ENCODE measurements at regions not wholly inside any gene's neighbourhood (a gene's known extent, or its start where the extent isn't known, plus 50 kb on each side); places are given as distances from the start of the nearest gene placed in this dataset.

GRCh38 chr11:21625982-21626381, 566.9 kb upstream of the ANO5 start:
- Mint-ChIP-seq H3K27me3 (ENCODE audit: low read depth) (no peaks in the 10 kb centered on the region), H3K4me1 (ENCODE audit: low read depth) (no peaks in the 10 kb centered on the region), H3K36me3 (ENCODE audit: insufficient read depth) (no peaks in the 10 kb centered on the region), H3K9me3 (peaks cover 10% of the 10 kb centered on the region), H3K4me3 (no peak overlapping the region)
- ATAC-seq (no peak), DNase-seq (no peak)

DNA sequence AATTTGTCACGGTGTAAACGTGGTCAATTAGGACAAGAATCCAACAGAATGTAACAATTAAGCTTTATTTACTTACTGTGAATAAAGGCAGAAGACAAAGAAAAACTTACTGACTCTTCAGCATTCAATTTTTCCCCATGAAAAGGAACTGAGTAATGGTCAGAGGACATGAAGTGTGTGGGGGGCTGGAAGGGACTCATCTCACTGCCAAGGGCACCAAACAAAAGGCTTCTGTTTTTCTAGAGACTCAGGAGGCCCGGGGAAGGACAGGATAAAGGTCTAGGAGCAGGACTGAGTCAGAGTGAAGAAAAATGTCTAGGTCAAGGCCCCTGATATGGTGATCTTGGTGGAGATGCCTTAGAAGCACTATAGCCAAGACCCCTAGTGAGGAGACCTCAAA, 564.2 kb upstream of the ANO5 start:
- H3K4me1 Mint-ChIP-seq (ENCODE audit: low read depth), result no peaks in the 10 kb centered on the region
- no peaks in the 10 kb centered on the region for H3K36me3 Mint-ChIP-seq (ENCODE audit: insufficient read depth)
- H3K4me3 Mint-ChIP-seq, result no peak overlapping the region
- ATAC-seq (no peak), DNase-seq (no peak)
- no peaks in the 10 kb centered on the region for H3K27me3 Mint-ChIP-seq (ENCODE audit: low read depth)
- H3K9me3 Mint-ChIP-seq, result peaks cover 10% of the 10 kb centered on the region

DNA sequence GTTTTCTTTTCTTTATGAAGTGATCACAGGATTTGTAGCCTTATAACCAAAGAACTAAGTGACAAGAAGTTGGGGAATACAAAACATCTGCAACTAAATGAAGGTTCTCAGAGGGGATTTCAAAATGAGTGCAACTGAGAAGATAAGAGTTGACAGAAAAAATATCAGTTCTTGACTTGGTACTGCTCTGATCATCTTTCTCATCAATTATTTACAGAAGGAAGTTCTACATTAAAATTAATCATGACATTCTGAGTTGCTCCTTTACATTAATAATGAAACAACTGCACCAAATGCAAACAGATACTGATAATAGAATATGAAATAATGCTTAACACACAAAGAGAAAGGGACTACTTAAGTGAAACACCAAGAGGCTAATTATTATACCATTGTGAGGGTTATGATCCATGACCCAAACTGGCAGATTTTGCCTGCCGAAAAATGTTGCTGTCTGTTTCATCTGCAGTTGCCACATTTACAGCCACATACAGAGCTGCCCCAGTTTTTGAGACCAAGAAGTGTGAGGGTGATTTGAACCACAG, 561.9 kb upstream of the ANO5 start:
- H3K4me3 Mint-ChIP-seq, result no peak overlapping the region
- H3K36me3 Mint-ChIP-seq (ENCODE audit: insufficient read depth), result no peaks in the 10 kb centered on the region
- ATAC-seq (no peak), DNase-seq (no peak)
- peaks cover 12% of the 10 kb centered on the region for H3K9me3 Mint-ChIP-seq
- no peaks in the 10 kb centered on the region for H3K4me1 Mint-ChIP-seq (ENCODE audit: low read depth)
- H3K27me3 Mint-ChIP-seq (ENCODE audit: low read depth), result no peaks in the 10 kb centered on the region

DNA sequence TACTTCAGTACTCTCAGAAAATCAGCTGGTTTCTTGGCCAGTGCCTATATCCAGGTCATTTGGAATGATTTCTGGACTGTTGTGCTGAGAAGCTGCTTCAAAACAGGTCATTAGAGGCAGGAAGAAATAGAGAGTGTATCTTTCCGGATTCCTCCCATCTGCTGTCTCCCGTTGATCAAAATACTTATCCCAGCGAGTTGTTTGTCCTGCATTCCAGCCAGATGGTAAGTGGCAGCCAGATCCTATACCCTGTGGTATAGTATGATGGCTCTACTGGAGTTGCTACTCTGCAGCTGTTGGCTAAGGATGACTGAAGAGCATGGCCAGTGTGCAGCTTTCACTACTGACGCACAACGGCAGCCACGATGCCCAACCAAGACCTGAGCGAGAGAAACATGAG, 560.9 kb upstream of the ANO5 start:
- no peaks in the 10 kb centered on the region for H3K27me3 Mint-ChIP-seq (ENCODE audit: low read depth)
- H3K4me3 Mint-ChIP-seq, result no peak overlapping the region
- H3K4me1 Mint-ChIP-seq (ENCODE audit: low read depth), result no peaks in the 10 kb centered on the region
- ATAC-seq (no peak), DNase-seq (no peak)
- peaks cover 12% of the 10 kb centered on the region for H3K9me3 Mint-ChIP-seq
- H3K36me3 Mint-ChIP-seq (ENCODE audit: insufficient read depth), result no peaks in the 10 kb centered on the region

DNA sequence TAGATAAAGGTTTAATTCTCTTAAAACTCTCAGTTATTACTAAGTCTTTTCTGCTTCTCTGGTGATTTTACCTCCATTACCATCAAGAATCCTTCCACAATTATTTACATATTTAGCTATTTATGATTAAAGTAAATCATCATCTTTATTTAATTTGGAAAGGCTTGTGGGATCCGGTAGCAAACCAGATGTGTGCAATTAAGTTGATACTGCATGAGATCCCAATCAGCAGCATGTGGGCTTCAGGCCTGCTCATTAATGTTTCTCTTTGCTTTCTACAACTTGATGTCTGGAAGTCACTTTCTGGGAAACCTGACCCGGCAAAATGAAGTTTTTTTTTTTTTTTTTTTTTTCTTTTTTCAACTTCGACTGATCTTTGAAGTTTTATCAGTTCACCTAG, 558.4 kb upstream of the ANO5 start:
- Mint-ChIP-seq H3K4me1 (ENCODE audit: low read depth) (no peaks in the 10 kb centered on the region), H3K9me3 (peaks cover 5% of the 10 kb centered on the region), H3K27me3 (ENCODE audit: low read depth) (no peaks in the 10 kb centered on the region), H3K36me3 (ENCODE audit: insufficient read depth) (no peaks in the 10 kb centered on the region), H3K4me3 (no peak overlapping the region)
- ATAC-seq (no peak), DNase-seq (no peak)

DNA sequence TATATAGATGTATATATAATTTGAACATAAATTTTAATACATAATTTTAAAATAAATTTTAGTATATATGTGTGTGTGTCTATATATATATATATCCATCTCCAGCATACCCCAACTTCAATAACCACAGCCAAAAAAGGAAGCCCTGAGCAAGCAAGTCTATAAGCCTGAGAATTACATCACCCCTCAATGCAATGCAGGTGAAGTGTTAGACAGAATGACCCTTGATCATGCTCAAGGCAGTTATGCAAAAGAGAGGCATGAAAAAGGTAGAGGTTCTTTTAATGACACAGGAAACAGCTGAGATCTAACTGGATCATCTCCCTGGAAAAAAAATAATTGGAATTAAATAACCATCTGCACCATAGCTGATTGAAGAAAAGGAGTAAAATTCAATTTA, 557.9 kb upstream of the ANO5 start:
- no peaks in the 10 kb centered on the region for H3K36me3 Mint-ChIP-seq (ENCODE audit: insufficient read depth)
- no peaks in the 10 kb centered on the region for H3K27me3 Mint-ChIP-seq (ENCODE audit: low read depth)
- no peak overlapping the region for H3K4me3 Mint-ChIP-seq
- H3K9me3 Mint-ChIP-seq, result peaks cover 5% of the 10 kb centered on the region
- DNase-seq (no peak), ATAC-seq (no peak)
- no peaks in the 10 kb centered on the region for H3K4me1 Mint-ChIP-seq (ENCODE audit: low read depth)

GRCh38 chr11:21635394-21636145, 557.3 kb upstream of the ANO5 start:
- Mint-ChIP-seq H3K36me3 (ENCODE audit: insufficient read depth) (no peaks in the 10 kb centered on the region), H3K4me1 (ENCODE audit: low read depth) (no peaks in the 10 kb centered on the region), H3K27me3 (ENCODE audit: low read depth) (no peaks in the 10 kb centered on the region), H3K9me3 (peaks cover 5% of the 10 kb centered on the region), H3K4me3 (no peak overlapping the region)
- no peak for DNase-seq
- ATAC-seq, result no peak

DNA sequence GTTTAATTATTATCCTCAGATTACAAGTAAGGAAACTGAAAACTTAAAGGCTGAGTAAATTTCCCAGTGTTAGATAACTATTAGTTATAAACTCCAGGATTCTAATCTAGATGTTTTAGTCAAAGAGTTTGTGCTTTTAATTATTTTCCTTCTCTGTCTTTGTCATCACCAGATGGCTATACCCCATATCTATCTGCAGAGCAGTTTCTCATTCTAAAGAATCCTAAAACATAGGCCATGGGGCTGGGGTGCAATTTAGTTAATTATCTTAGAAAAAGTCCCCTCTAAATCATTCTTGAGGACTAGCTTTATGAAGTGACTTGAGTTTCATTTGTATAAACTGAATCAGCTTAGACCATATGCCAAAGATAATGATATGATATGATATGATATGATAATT, 556.3 kb upstream of the ANO5 start:
- H3K27me3 Mint-ChIP-seq (ENCODE audit: low read depth), result no peaks in the 10 kb centered on the region
- H3K4me1 Mint-ChIP-seq (ENCODE audit: low read depth), result no peaks in the 10 kb centered on the region
- peaks cover 5% of the 10 kb centered on the region for H3K9me3 Mint-ChIP-seq
- no peaks in the 10 kb centered on the region for H3K36me3 Mint-ChIP-seq (ENCODE audit: insufficient read depth)
- no peak overlapping the region for H3K4me3 Mint-ChIP-seq
- no peak for DNase-seq
- ATAC-seq, result no peak

DNA sequence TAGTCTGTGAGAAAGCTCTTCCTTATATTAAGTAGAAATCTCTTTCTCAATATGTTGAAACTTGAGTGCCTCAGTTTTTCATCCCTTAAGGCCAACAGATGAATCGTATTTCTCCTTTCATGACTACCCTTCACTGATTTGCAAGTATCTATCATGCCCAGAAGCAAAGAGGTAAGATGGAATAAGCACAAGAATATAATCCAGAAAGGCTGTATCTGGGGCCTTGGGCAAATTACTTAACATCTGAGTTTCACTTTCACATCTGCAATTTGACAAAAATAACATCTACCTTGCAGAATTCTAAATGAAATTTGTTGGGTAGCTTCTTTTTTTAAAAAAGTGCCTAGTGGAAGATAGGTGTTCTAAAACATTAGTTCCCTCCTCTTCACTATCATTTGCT, 552.4 kb upstream of the ANO5 start:
- H3K9me3 Mint-ChIP-seq, result peaks cover 10% of the 10 kb centered on the region
- no peak for ATAC-seq

DNA sequence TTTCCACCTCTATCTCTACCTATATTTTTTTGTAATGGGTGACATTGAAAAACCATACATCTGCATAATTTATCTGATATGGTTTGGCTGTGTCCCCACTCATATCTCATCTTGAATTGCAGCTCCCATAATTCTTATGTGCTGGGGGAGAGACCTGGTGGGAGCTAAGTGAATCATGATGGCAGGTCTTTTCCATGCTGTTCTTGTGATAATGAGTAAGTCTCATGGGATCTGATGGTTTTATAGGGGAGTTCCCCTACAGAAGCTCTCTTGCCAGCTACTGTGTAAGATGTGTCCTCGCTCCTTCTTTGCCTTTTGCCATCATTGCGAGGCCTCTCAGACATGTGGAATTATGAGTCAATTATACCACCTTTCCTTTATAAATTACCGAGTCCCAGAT, 551.0 kb upstream of the ANO5 start:
- H3K4me1 Mint-ChIP-seq (ENCODE audit: low read depth), result no peaks in the 10 kb centered on the region
- peaks cover 8% of the 10 kb centered on the region for H3K9me3 Mint-ChIP-seq
- DNase-seq, result no peak
- no peaks in the 10 kb centered on the region for H3K27me3 Mint-ChIP-seq (ENCODE audit: low read depth)
- no peak for ATAC-seq
- H3K4me3 Mint-ChIP-seq, result no peak overlapping the region
- no peaks in the 10 kb centered on the region for H3K36me3 Mint-ChIP-seq (ENCODE audit: insufficient read depth)

More for the DNA sequence above, 552.4 kb upstream of the ANO5 start:
- DNase-seq, result no peak
- Mint-ChIP-seq H3K36me3 (ENCODE audit: insufficient read depth) (no peaks in the 10 kb centered on the region), H3K4me3 (no peak overlapping the region), H3K27me3 (ENCODE audit: low read depth) (no peaks in the 10 kb centered on the region), H3K4me1 (ENCODE audit: low read depth) (no peaks in the 10 kb centered on the region)

DNA sequence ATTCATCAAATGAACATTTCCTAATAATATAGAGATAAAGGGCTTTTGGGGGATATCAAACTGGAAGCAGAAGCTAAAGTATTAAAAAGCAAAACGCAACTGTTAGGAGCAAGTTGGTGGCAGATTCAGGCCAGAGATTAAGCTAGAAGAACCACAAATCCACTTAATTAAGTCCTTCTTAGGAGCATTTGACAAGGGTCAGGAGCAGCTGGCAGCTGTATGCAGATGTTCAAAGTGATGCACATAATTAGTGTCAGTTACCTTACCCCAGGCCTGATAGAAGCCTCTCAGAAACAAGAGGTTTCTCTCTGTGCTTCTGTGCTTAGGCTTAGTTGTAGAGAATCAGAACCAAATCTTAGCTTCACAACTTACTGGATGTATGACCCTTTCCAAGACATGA, 546.5 kb upstream of the ANO5 start:
- H3K9me3 Mint-ChIP-seq, result peaks cover 17% of the 10 kb centered on the region
- ATAC-seq, result no peak
- H3K4me3 Mint-ChIP-seq, result no peak overlapping the region
- no peak for DNase-seq
- H3K36me3 Mint-ChIP-seq (ENCODE audit: insufficient read depth), result no peaks in the 10 kb centered on the region
- H3K4me1 Mint-ChIP-seq (ENCODE audit: low read depth), result no peaks in the 10 kb centered on the region
- no peaks in the 10 kb centered on the region for H3K27me3 Mint-ChIP-seq (ENCODE audit: low read depth)

DNA sequence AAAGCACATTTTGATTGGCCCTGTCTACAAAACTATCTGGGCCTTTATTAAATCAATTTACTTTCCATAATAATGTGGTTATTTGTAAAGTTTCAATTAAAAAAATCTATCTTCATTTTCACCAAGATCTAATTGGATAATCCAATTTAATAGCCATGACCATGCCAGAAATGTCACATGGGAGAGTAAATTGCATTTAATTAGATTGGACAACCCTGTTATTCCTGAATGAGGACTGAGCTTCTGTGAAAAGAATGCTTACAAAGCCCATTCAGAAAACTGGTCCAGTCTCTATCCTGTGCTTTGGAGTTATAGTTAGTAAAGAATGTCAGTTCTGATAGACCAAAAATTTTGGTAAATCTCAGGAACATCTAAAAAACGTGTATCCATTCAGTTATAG, 541.9 kb upstream of the ANO5 start:
- DNase-seq, result no peak
- ATAC-seq, result no peak
- H3K4me3 Mint-ChIP-seq, result no peak overlapping the region
- peaks cover 16% of the 10 kb centered on the region for H3K9me3 Mint-ChIP-seq
- no peaks in the 10 kb centered on the region for H3K36me3 Mint-ChIP-seq (ENCODE audit: insufficient read depth)
- no peaks in the 10 kb centered on the region for H3K4me1 Mint-ChIP-seq (ENCODE audit: low read depth)
- H3K27me3 Mint-ChIP-seq (ENCODE audit: low read depth), result no peaks in the 10 kb centered on the region

DNA sequence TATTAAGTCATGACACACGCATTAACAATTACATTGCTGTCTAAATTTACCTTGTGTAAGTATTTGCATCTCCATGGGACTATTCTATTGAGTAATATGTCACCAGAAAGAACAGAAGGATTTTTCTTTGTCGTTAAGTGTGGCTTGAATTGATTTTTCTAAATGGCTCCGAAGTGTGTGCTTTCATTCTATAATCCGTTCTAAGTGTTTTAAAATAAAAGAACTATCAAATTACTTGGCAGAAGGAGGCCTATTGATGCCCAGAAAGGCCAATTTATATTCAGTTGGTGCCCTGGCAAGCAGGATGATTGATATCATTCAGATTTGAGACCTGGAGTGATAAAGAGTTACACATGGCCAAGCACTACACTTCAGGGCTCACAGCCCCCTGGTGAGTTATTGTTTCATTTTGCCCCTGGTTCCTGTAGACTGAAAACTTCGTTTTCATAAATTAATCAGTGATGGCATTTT, 538.9 kb upstream of the ANO5 start:
- ATAC-seq (no peak), DNase-seq (no peak)
- Mint-ChIP-seq H3K27me3 (ENCODE audit: low read depth) (no peaks in the 10 kb centered on the region), H3K36me3 (ENCODE audit: insufficient read depth) (no peaks in the 10 kb centered on the region), H3K4me3 (no peak overlapping the region), H3K4me1 (ENCODE audit: low read depth) (no peaks in the 10 kb centered on the region), H3K9me3 (peaks cover 26% of the 10 kb centered on the region)

DNA sequence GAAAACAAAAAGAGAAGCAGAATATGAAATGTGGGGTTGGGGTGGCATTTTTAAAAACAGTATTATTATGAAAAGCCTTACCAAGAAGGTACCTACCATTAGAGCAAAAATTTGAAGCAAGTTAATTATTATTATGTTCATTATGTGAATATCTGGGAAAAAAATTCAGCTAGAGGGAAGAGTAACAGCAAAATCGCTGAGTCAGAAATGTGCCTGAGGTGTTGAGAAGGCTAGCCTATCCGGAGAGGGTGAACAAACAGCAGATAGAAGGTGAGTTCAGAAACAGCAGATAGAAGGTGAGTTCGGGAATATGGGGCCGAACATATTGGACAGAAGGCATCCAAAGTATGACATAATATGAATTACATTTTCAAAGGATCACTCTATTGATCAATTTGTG, 536.8 kb upstream of the ANO5 start:
- DNase-seq, result no peak
- ATAC-seq, result no peak
- H3K36me3 Mint-ChIP-seq (ENCODE audit: insufficient read depth), result no peaks in the 10 kb centered on the region
- H3K9me3 Mint-ChIP-seq, result peaks cover 30% of the 10 kb centered on the region
- no peaks in the 10 kb centered on the region for H3K27me3 Mint-ChIP-seq (ENCODE audit: low read depth)
- no peak overlapping the region for H3K4me3 Mint-ChIP-seq
- H3K4me1 Mint-ChIP-seq (ENCODE audit: low read depth), result no peaks in the 10 kb centered on the region

DNA sequence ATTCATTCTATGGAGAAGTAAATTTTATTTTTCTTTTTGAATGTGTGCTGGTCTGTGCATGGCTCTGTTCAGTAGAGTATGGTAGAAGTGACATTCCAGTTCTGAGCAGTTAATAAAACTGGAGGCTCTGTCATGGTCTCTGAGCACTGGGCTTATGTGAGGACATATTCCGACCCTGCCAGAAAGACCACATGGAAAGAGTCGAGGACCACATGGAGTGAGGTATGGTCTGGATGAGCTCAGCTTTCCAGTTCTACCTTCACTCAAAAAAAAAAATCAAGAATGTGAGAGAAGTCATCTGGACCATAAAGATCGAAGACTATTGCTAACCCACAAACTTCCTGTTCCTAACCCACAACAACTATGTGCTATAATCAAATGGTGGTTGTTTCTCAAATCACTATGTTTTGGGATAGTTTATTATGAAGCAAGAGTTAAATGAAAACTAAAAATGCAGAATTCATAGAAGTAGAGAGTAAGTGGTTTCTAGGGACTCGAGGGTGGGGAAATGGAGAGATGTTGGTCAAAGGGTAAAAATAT, 534.2 kb upstream of the ANO5 start:
- no peaks in the 10 kb centered on the region for H3K27me3 Mint-ChIP-seq (ENCODE audit: low read depth)
- H3K36me3 Mint-ChIP-seq (ENCODE audit: insufficient read depth), result no peaks in the 10 kb centered on the region
- no peak overlapping the region for H3K4me3 Mint-ChIP-seq
- DNase-seq (no peak), ATAC-seq (no peak)
- H3K9me3 Mint-ChIP-seq, result peaks cover 30% of the 10 kb centered on the region
- H3K4me1 Mint-ChIP-seq (ENCODE audit: low read depth), result no peaks in the 10 kb centered on the region
